WI38 (cell line): ENCODE measurements at regions not wholly inside any gene's neighbourhood (a gene's known extent, or its start where the extent isn't known, plus 50 kb on each side); places are given as distances from the start of the nearest gene placed in this dataset.

Source experiments
- H3K4me3 ChIP-seq: 2 replicates; pipeline ENCODE4 v1.5.1; 2011; ENCODE audit warnings: low read depth, mild to moderate bottlenecking, control low read depth, low read length
- CTCF ChIP-seq: IDR thresholded peaks from 2 replicates; pipeline ENCODE4 v1.5.1; 2012; ENCODE audit warnings: low read depth, mild to moderate bottlenecking, control low read depth, low read length

DNA sequence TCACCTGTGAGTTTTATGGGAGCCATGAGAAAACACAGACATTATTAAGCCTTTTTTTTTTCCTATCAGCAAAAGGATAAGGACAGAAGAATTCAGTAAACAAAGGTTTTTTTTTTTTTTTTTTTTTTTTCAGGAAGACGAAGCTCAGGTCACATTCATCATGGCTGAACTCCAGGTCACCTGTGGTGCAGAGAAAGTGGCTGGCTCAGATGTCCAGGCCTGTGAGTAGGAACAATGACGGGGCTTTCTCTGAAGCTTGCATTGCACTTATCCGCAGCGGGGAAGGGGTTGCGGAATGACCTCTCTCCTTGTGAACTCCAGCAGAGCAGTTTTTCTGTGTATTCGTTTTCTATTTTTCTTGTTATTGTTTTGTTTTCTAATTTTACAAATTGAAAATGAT is 759.6 kb upstream of the TMEM132C start:
- H3K4me3 ChIP-seq = no peak overlapping the region
- no peak for TF ChIP-seq CTCF

GRCh38 chr12:127509066-127509778 is 757.7 kb upstream of the TMEM132C start:
- no peak overlapping the region for H3K4me3 ChIP-seq
- TF ChIP-seq CTCF = no peak

- no peak for TF ChIP-seq CTCF
Observed at GRCh38 chr12:127515941-127516340, 751.0 kb upstream of the TMEM132C start.

GRCh38 chr12:127516467-127516866 is 750.5 kb upstream of the TMEM132C start:
- no peak for TF ChIP-seq CTCF
- no peak overlapping the region for H3K4me3 ChIP-seq

More at GRCh38 chr12:127515941-127516340, 751.0 kb upstream of the TMEM132C start:
- no peak overlapping the region for H3K4me3 ChIP-seq

DNA sequence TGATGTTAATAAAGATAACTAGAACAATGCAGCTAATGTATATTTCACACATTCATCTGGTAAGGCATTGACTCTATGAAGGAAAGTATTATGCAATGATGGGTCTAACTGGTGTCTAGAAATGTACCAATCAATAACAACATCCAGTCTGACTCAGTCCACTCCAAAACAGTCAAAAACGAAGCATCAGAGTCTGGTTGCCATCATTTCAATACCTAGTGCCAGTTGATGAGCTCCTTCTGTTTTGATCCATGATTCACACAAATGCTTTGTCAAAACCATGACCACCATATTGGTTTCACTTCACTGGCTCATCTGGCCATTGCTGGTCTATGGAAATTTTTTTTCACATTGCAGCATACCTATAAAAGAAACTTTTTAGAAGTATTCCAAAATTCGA is 747.2 kb upstream of the TMEM132C start:
- no peak for TF ChIP-seq CTCF
- no peak overlapping the region for H3K4me3 ChIP-seq

DNA sequence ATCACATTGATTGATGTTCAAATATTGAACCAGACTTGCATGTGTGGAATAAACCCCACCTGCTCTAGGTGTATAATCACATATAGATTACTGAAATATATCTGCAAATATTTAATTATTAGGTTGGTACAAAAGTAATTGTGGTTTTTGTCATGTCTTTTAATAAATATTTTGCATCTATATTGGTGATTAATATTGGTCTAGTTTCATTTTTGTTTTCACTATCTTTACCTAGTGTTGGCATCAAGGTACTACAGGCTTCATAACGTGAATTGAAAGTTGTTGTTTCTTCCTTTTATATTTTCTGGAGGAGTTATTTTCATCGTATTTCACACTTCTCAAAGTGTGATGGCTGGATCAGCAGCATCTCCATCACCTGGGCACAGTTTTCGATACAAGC is 740.0 kb upstream of the TMEM132C start:
- TF ChIP-seq CTCF = no peak
- no peak overlapping the region for H3K4me3 ChIP-seq

DNA sequence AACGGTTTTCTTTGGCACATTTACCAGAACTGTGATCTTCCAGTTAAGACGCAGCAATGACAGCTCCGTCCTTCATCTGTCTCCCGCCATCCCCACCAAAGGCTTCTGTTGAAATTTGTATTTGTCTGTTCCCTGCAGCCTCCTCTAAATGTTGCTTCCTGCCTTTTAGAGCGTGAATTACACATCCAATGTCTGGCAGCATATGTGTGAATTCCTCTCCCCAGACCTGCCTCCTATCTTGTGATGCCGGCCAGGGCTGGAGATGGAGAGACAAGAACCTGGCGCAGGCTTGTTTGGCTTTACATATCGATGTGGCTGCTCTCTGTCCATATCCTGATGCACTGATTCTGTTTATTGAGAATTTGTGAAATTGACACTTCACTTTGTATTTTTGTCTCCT is 738.4 kb upstream of the TMEM132C start:
- TF ChIP-seq CTCF = no peak
- no peak overlapping the region for H3K4me3 ChIP-seq
